IMR-90 (cell line): ENCODE measurements at regions not wholly inside any gene's neighbourhood (a gene's known extent, or its start where the extent isn't known, plus 50 kb on each side); places are given as distances from the start of the nearest gene placed in this dataset.

Experiments
- ATAC-seq: fragments of 200-7000 bp; cut with Tn5 transposase; 2 replicates; pipeline ENCODE4 v1.9.1; 2020; ENCODE audit warnings: low read depth, mild to moderate bottlenecking, moderate library complexity
- BruUV-seq: library from RNA; stranded (reverse); fragments of 400-500 nt; replicated peaks from 2 replicates; lab custom pipeline; 2021; lab: Mats Ljungman, UMichigan
- CTCF ChIA-PET: fragments of 300-600 bp; formaldehyde crosslinking; extraction: SDS; loops from one replicate; lab custom pipeline; 2021; ENCODE audit warnings: antibody characterized with exemption; lab: Yijun Ruan, JAX
- POLR2A ChIA-PET: fragments of 300-600 bp; sonication (Branson Sonifier 250); formaldehyde crosslinking; loops from one replicate; lab custom pipeline; 2022; ENCODE audit warnings: antibody characterized with exemption; ENCODE audit not compliant: unreplicated experiment; lab: Charles Lee
- DNase-seq: peaks from one replicate; pipeline ENCODE4 v3.0.0; 2013
- H2AFZ ChIP-seq: replicated peaks from 2 replicates; pipeline ENCODE3; 2013; ENCODE audit warnings: low read length, mild to moderate bottlenecking; ENCODE audit not compliant: poor library complexity
- H2AK5ac ChIP-seq: 2 replicates; pipeline ENCODE4 v1.6.1; 2013; ENCODE audit warnings: low read depth, low read length, inconsistent platforms
- H2AK9ac ChIP-seq: replicated peaks from 2 replicates; pipeline ENCODE3; 2013; ENCODE audit warnings: mild to moderate bottlenecking, low read depth, low read length, moderate library complexity; ENCODE audit not compliant: poor library complexity
- H2BK120ac ChIP-seq: 2 replicates; pipeline ENCODE4 v1.6.1; 2013; ENCODE audit warnings: low read depth, low read length, inconsistent platforms
- H2BK15ac ChIP-seq: 3 replicates; pipeline ENCODE4 v1.6.1; 2013; ENCODE audit warnings: low read depth, low read length, inconsistent platforms
- H2BK20ac ChIP-seq: 2 replicates; pipeline ENCODE4 v1.6.1; 2013; ENCODE audit warnings: low read depth, mild to moderate bottlenecking, inconsistent platforms, low read length, moderate library complexity
- H2BK5ac ChIP-seq: 2 replicates; pipeline ENCODE4 v1.6.1; 2013; ENCODE audit warnings: mild to moderate bottlenecking, low read depth, low read length, inconsistent platforms; ENCODE audit not compliant: poor library complexity, severe bottlenecking
- H3K14ac ChIP-seq: replicated peaks from 2 replicates; pipeline ENCODE4 v1.6.1; 2013; ENCODE audit warnings: low read depth, low read length, inconsistent platforms
- H3K18ac ChIP-seq: 2 replicates; pipeline ENCODE4 v1.6.1; 2013; ENCODE audit warnings: low read depth, low read length, control low read depth
- H3K23ac ChIP-seq: 2 replicates; pipeline ENCODE4 v1.6.1; 2013; ENCODE audit warnings: low read depth, low read length, inconsistent platforms
- H3K27ac ChIP-seq: 2 replicates; pipeline ENCODE4 v1.5.1; 2013; ENCODE audit warnings: mild to moderate bottlenecking, control low read depth, low read length; ENCODE audit not compliant: insufficient read depth
- H3K27me3 ChIP-seq: 2 replicates; pipeline ENCODE4 v1.6.1; 2013; ENCODE audit warnings: low read length; ENCODE audit not compliant: control insufficient read depth, insufficient read depth
- H3K36me3 ChIP-seq: 2 replicates; pipeline ENCODE4 v1.6.1; 2013; ENCODE audit warnings: low read length, mixed read lengths; ENCODE audit not compliant: control insufficient read depth, insufficient read depth
- H3K4ac ChIP-seq: 2 replicates; pipeline ENCODE4 v1.6.1; 2013; ENCODE audit warnings: low read depth, low read length, inconsistent platforms
- H3K4me1 ChIP-seq: 2 replicates; pipeline ENCODE4 v1.6.1; 2013; ENCODE audit warnings: low read length, mixed read lengths; ENCODE audit not compliant: control insufficient read depth, insufficient read depth
- H3K4me2 ChIP-seq: 2 replicates; pipeline ENCODE4 v1.6.1; 2013; ENCODE audit warnings: low read depth, mild to moderate bottlenecking, control low read depth, low read length, moderate library complexity
- H3K4me3 ChIP-seq: 2 replicates; pipeline ENCODE4 v1.5.1; 2013; ENCODE audit warnings: low read depth, mild to moderate bottlenecking, control low read depth, low read length, moderate library complexity; ENCODE audit not compliant: insufficient read depth
- H3K56ac ChIP-seq: 2 replicates; pipeline ENCODE4 v1.6.1; 2013; ENCODE audit warnings: low read length, inconsistent platforms; ENCODE audit not compliant: insufficient read depth; ENCODE audit errors: extremely low read depth
- H3K79me1 ChIP-seq, 2 experiments: 2 replicates each; pipeline ENCODE4 v1.6.1; 2013; ENCODE audit warnings: low read length in 2 of 2, inconsistent platforms in 1 of 2, low read depth in 1 of 2
- H3K9ac ChIP-seq: 2 replicates; pipeline ENCODE4 v1.6.1; 2013; ENCODE audit warnings: low read depth, low read length, control low read depth
- H3K9me1 ChIP-seq: 2 replicates; pipeline ENCODE4 v1.6.1; 2013; ENCODE audit warnings: low read length, inconsistent platforms; ENCODE audit not compliant: insufficient read depth
- H3K9me3 ChIP-seq: 2 replicates; pipeline ENCODE4 v1.6.1; 2013; ENCODE audit warnings: low read length; ENCODE audit not compliant: control insufficient read depth, insufficient read depth
- H4K20me1 ChIP-seq: 2 replicates; pipeline ENCODE4 v1.6.1; 2013; ENCODE audit warnings: low read length, inconsistent platforms; ENCODE audit not compliant: insufficient read depth
- H4K5ac ChIP-seq: 2 replicates; pipeline ENCODE4 v1.6.1; 2013; ENCODE audit warnings: mild to moderate bottlenecking, low read depth, low read length, control low read depth
- H4K8ac ChIP-seq, 2 experiments: 2 replicates each; pipeline ENCODE4 v1.6.1; 2013; ENCODE audit warnings: low read depth in 2 of 2, low read length in 2 of 2, control low read depth in 1 of 2, inconsistent platforms in 1 of 2
- H4K91ac ChIP-seq: 2 replicates; pipeline ENCODE4 v1.6.1; 2013; ENCODE audit warnings: low read depth, low read length, inconsistent platforms; ENCODE audit not compliant: insufficient read depth
- BHLHE40 ChIP-seq: fragments of 150-350 bp; IDR thresholded peaks from 2 replicates; pipeline ENCODE4 v1.6.1; 2016; ENCODE audit warnings: mild to moderate bottlenecking, low read depth, low read length
- CEBPB ChIP-seq: IDR thresholded peaks from 2 replicates; pipeline ENCODE4 v1.6.1; 2012; ENCODE audit warnings: low read depth, low read length, improper control_type of control experiment
- CHD1 ChIP-seq: IDR thresholded peaks from 2 replicates; pipeline ENCODE4 v1.6.1; 2012; ENCODE audit warnings: low read depth, low read length, improper control_type of control experiment
- CTCF ChIP-seq: conservative IDR thresholded peaks from 2 replicates; pipeline ENCODE4 v1.5.1; 2012; ENCODE audit warnings: mild to moderate bottlenecking, low read depth, low read length, improper control_type of control experiment
- ELK1 ChIP-seq: fragments of 150-350 bp; IDR thresholded peaks from 2 replicates; pipeline ENCODE4 v1.6.1; 2016; ENCODE audit warnings: low read depth, mild to moderate bottlenecking, low read length, moderate library complexity, borderline replicate concordance
- FOS ChIP-seq: fragments of 150-350 bp; IDR thresholded peaks from 2 replicates; pipeline ENCODE4 v1.6.1; 2016; ENCODE audit warnings: low read depth, low read length
- MAFK ChIP-seq: IDR thresholded peaks from 2 replicates; pipeline ENCODE4 v1.6.1; 2012; ENCODE audit warnings: low read depth, low read length, improper control_type of control experiment
- MAZ ChIP-seq: IDR thresholded peaks from 2 replicates; pipeline ENCODE4 v1.6.1; 2012; ENCODE audit warnings: low read depth, mild to moderate bottlenecking, low read length, improper control_type of control experiment, moderate library complexity, borderline replicate concordance
- MXI1 ChIP-seq: IDR thresholded peaks from 2 replicates; pipeline ENCODE4 v1.6.1; 2012; ENCODE audit warnings: low read depth, mild to moderate bottlenecking, low read length, moderate library complexity, borderline replicate concordance
- NFE2L2 ChIP-seq: fragments of 150-350 bp; IDR thresholded peaks from 2 replicates; pipeline ENCODE4 v1.6.1; 2016; ENCODE audit warnings: low read depth, mild to moderate bottlenecking, low read length
- POLR2A ChIP-seq: IDR thresholded peaks from 2 replicates; pipeline ENCODE4 v1.6.1; 2012; ENCODE audit warnings: mild to moderate bottlenecking, low read depth, low read length
- RAD21 ChIP-seq: IDR thresholded peaks from 2 replicates; pipeline ENCODE4 v1.6.1; 2012; ENCODE audit warnings: low read length, improper control_type of control experiment
- RCOR1 ChIP-seq: IDR thresholded peaks from 2 replicates; pipeline ENCODE4 v1.6.1; 2012; ENCODE audit warnings: mild to moderate bottlenecking, low read length, improper control_type of control experiment; ENCODE audit not compliant: insufficient replicate concordance
- RFX5 ChIP-seq: IDR thresholded peaks from 2 replicates; pipeline ENCODE4 v1.8.0; 2012; ENCODE audit warnings: low read depth, mild to moderate bottlenecking, low read length, moderate library complexity
- SMC3 ChIP-seq: fragments of 150-350 bp; IDR thresholded peaks from 2 replicates; pipeline ENCODE4 v1.6.1; 2016; ENCODE audit warnings: low read depth, mild to moderate bottlenecking, antibody characterized with exemption, low read length, moderate library complexity
- USF2 ChIP-seq: fragments of 150-350 bp; IDR thresholded peaks from 2 replicates; pipeline ENCODE4 v1.6.1; 2017; ENCODE audit warnings: mild to moderate bottlenecking, antibody characterized with exemption, low read length, low read depth
- WGBS, 2 experiments: methylation state at CpG; one replicate each; pipeline versions ENCODE4 v1.1.5 to v1.1.7; 2013; ENCODE audit warnings: missing lambda C conversion rate in 2 of 2; ENCODE audit not compliant: insufficient read length in 1 of 2; ENCODE audit errors: extremely low coverage in 2 of 2; 5-methylcytosine and 5-hydroxymethylcytosine counted together
- dilution Hi-C: fragments of 300-500 bp; cut with HindIII; formaldehyde crosslinking; loops from one replicate; pipeline ENCODE4 v1.14.3; 2018; ENCODE audit warnings: low sequenced_read_pairs; ENCODE audit not compliant: unreplicated experiment
- in situ Hi-C: fragments of 300-500 bp; cut with MboI; formaldehyde crosslinking; loops from 3 replicates; pipeline ENCODE4 v1.14.3; 2019; ENCODE audit warnings: low sequenced_read_pairs, inconsistent platforms, mixed read lengths
- intact Hi-C: fragments of 100-400 bp; cut with micrococcal nuclease; formaldehyde crosslinking; loops from 2 replicates; pipeline ENCODE4 v1.10.0; 2022

- no peaks in the 10 kb centered on the region for H3K4me1 ChIP-seq
- no peaks in the 10 kb centered on the region; the same call in none of the 2 replicates for H3K9me3 ChIP-seq
- intact Hi-C loops (no loop called here), in situ Hi-C loops (loop anchor here (5.0 kb wide), 1 partner anchor 133 kb away; no protein-coding TSS in a partner anchor), dilution Hi-C loops (no loop called here)
- no peak overlapping the region for H3K4ac ChIP-seq
- no peak overlapping the region for H3K18ac ChIP-seq
- ChIA-PET POLR2A (no interaction called here), CTCF (no interaction called here)
- no peaks in the 10 kb centered on the region for H3K36me3 ChIP-seq
- no TSS peak for BruUV-seq
- H3K4me3 ChIP-seq: no peak overlapping the region
- no peak overlapping the region for H2BK5ac ChIP-seq
- no peaks in the 10 kb centered on the region for H4K20me1 ChIP-seq
- H2BK120ac ChIP-seq: no peak overlapping the region
- H3K4me2 ChIP-seq: no peak overlapping the region
- no peak for DNase-seq
- no peak overlapping the region for H4K8ac ChIP-seq
- H3K27ac ChIP-seq: no peak overlapping the region
- no peak overlapping the region for H3K23ac ChIP-seq
- no peak overlapping the region for H3K14ac ChIP-seq
- H2BK20ac ChIP-seq: no peak overlapping the region
- no peaks in the 10 kb centered on the region for H3K79me1 ChIP-seq
- H4K5ac ChIP-seq: no peak overlapping the region
- no peak for ATAC-seq
- no peaks in the 10 kb centered on the region for H3K9me1 ChIP-seq
- H3K9ac ChIP-seq: no peak overlapping the region
- no peak overlapping the region for H3K56ac ChIP-seq
- H2AK5ac ChIP-seq: no peak overlapping the region
- no peak overlapping the region for H2AK9ac ChIP-seq
- no peak overlapping the region for H4K91ac ChIP-seq
- no peak for TF ChIP-seq FOS
- TF ChIP-seq MXI1: no peak
- TF ChIP-seq MAFK: no peak
- no peak for TF ChIP-seq RCOR1
- TF ChIP-seq USF2: no peak
- no peak for TF ChIP-seq BHLHE40
- no peak for TF ChIP-seq ELK1
- no peak for TF ChIP-seq SMC3
- TF ChIP-seq CEBPB: no peak
- no peak for TF ChIP-seq CHD1
- TF ChIP-seq MAZ: no peak
- no peak for TF ChIP-seq NFE2L2
- no peak for TF ChIP-seq RFX5
- TF ChIP-seq RAD21: no peak
- TF ChIP-seq CTCF: no peak
- TF ChIP-seq POLR2A: no peak
- peaks cover 15% of the 10 kb centered on the region for H3K27me3 ChIP-seq
- H2AFZ ChIP-seq: no peak overlapping the region
- WGBS, 2 experiments: 50% methylated on average over 1 of the region's 5 CpGs; no CpG with 5 or more reads in 1 of the 2 experiments
- H2BK15ac ChIP-seq: no peak overlapping the region
Measured at GRCh38 chr9:87810008-87810407, 72.7 kb upstream of the SPATA31E1 start.
